ENCODE measurements at regions not wholly inside any gene's neighbourhood (a gene's known extent, or its start where the extent isn't known, plus 50 kb on each side); places are given as distances from the start of the nearest gene placed in this dataset.

- no peak overlapping the region for H3K4me3 Mint-ChIP-seq (ENCODE audit: unreplicated experiment)
- no peak for DNase-seq
- TF ChIP-seq CTCF (IDR thresholded peaks at IDR 0.05; ENCODE audit: partially characterized antibody, unreplicated experiment) = no peak
- no peaks in the 10 kb centered on the region for H3K36me3 Mint-ChIP-seq (ENCODE audit: unreplicated experiment)
- no peak overlapping the region for H3K27ac Mint-ChIP-seq (ENCODE audit: unreplicated experiment)
- no peaks in the 10 kb centered on the region for H3K9me3 Mint-ChIP-seq (ENCODE audit: unreplicated experiment)
- H3K4me1 Mint-ChIP-seq (ENCODE audit: low read depth, unreplicated experiment) = peaks cover 1% of the 10 kb centered on the region
- H3K27me3 Mint-ChIP-seq (ENCODE audit: unreplicated experiment) = peaks cover 3% of the 10 kb centered on the region
These were observed 266.5 kb upstream of the ADAMTS16 start for GRCh38 chr5:4873652-4874051.

GRCh38 chr5:4874097-4874496 is 266.0 kb upstream of the ADAMTS16 start:
- Mint-ChIP-seq H3K27ac (ENCODE audit: unreplicated experiment) (no peak overlapping the region), H3K27me3 (ENCODE audit: unreplicated experiment) (peaks cover 3% of the 10 kb centered on the region)

GRCh38 chr5:4875942-4876341 is 264.2 kb upstream of the ADAMTS16 start:
- no peaks in the 10 kb centered on the region for H3K9me3 Mint-ChIP-seq (ENCODE audit: unreplicated experiment)
- H3K4me3 Mint-ChIP-seq (ENCODE audit: unreplicated experiment) = no peak overlapping the region
- no peak for TF ChIP-seq CTCF (IDR thresholded peaks at IDR 0.05; ENCODE audit: partially characterized antibody, unreplicated experiment)
- H3K27me3 Mint-ChIP-seq (ENCODE audit: unreplicated experiment) = peaks cover 6% of the 10 kb centered on the region
- DNase-seq = no peak
- no peaks in the 10 kb centered on the region for H3K36me3 Mint-ChIP-seq (ENCODE audit: unreplicated experiment)
- peaks cover 3% of the 10 kb centered on the region for H3K4me1 Mint-ChIP-seq (ENCODE audit: low read depth, unreplicated experiment)
- H3K27ac Mint-ChIP-seq (ENCODE audit: unreplicated experiment) = no peak overlapping the region

More at GRCh38 chr5:4874097-4874496, 266.0 kb upstream of the ADAMTS16 start:
- DNase-seq = no peak
- Mint-ChIP-seq H3K9me3 (ENCODE audit: unreplicated experiment) (no peaks in the 10 kb centered on the region), H3K36me3 (ENCODE audit: unreplicated experiment) (no peaks in the 10 kb centered on the region), H3K4me1 (ENCODE audit: low read depth, unreplicated experiment) (peaks cover 1% of the 10 kb centered on the region), H3K4me3 (ENCODE audit: unreplicated experiment) (no peak overlapping the region)
- TF ChIP-seq CTCF (IDR thresholded peaks at IDR 0.05; ENCODE audit: partially characterized antibody, unreplicated experiment) = no peak

- no peak overlapping the region for H3K4me3 Mint-ChIP-seq (ENCODE audit: unreplicated experiment)
These were observed 263.3 kb upstream of the ADAMTS16 start for GRCh38 chr5:4876804-4877203.

GRCh38 chr5:4877579-4877978 is 262.6 kb upstream of the ADAMTS16 start:
- Mint-ChIP-seq H3K4me1 (ENCODE audit: low read depth, unreplicated experiment) (peaks cover 2% of the 10 kb centered on the region), H3K27me3 (ENCODE audit: unreplicated experiment) (peaks cover 7% of the 10 kb centered on the region), H3K36me3 (ENCODE audit: unreplicated experiment) (no peaks in the 10 kb centered on the region), H3K9me3 (ENCODE audit: unreplicated experiment) (no peaks in the 10 kb centered on the region), H3K4me3 (ENCODE audit: unreplicated experiment) (no peak overlapping the region), H3K27ac (ENCODE audit: unreplicated experiment) (no peak overlapping the region)
- no peak for DNase-seq
- TF ChIP-seq CTCF (IDR thresholded peaks at IDR 0.05; ENCODE audit: partially characterized antibody, unreplicated experiment) = no peak

More at GRCh38 chr5:4876804-4877203, 263.3 kb upstream of the ADAMTS16 start:
- no peak overlapping the region for H3K27ac Mint-ChIP-seq (ENCODE audit: unreplicated experiment)
- no peaks in the 10 kb centered on the region for H3K36me3 Mint-ChIP-seq (ENCODE audit: unreplicated experiment)
- TF ChIP-seq CTCF (IDR thresholded peaks at IDR 0.05; ENCODE audit: partially characterized antibody, unreplicated experiment) = no peak
- DNase-seq = no peak
- H3K9me3 Mint-ChIP-seq (ENCODE audit: unreplicated experiment) = no peaks in the 10 kb centered on the region
- peaks cover 2% of the 10 kb centered on the region for H3K4me1 Mint-ChIP-seq (ENCODE audit: low read depth, unreplicated experiment)
- peaks cover 7% of the 10 kb centered on the region for H3K27me3 Mint-ChIP-seq (ENCODE audit: unreplicated experiment)

All from glutamatergic neuron (in vitro differentiated cells).